Smooth muscle cell of the brain vasculature (primary cell): ENCODE measurements at regions not wholly inside any gene's neighbourhood (a gene's known extent, or its start where the extent isn't known, plus 50 kb on each side); places are given as distances from the start of the nearest gene placed in this dataset.
A peak's percentile ranks its signal among the peaks of the same experiment; 100 is the strongest.
"Not testable (repeated sequence)": the region's sequence is repeated elsewhere in the genome, so short reads cannot be mapped to it uniquely, and the experiment has no call there.

Source experiments
- DNase-seq: peaks from one replicate; pipeline ENCODE4 v3.0.0-alpha.2; 2012; ENCODE audit warnings: low read depth, low spot score

DNA sequence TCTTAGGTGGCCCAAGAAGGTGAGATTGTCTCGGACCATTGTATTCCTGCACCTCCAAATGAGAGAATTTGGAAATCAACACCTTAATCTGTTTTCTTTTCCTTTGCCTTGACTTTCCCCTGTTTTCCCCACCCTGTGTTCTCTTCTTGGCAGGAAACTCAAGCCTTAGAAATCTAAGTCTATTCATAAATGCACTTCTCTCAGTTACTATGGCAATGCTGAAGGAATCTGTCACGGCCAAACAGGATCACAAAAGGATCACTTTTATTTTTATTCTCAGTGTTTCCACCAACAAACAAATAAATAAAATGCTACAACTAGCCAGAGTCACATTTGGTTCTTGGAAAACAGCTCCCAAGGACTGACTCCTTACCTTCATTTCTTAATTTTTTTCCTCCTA lies 270.5 kb downstream of the BCAT1 start:
- DNase-seq = no peak

DNA sequence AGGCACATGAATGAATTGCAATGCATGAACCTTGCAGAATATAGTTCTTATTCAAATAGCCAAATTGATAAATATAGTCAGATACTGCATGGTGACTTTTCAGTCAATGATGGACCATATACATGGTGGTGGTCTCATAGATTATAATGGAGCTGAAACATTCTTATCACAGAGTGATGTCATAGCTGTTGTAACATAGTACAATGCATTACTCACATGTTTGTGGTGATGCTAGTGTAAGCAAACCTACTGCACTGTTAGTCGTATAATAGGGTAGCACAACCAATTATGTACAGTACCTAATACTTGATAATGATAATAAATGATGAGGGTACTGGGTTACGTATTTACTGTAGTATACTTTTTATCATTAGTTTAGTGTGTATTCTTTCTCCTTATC lies 280.3 kb downstream of the BCAT1 start:
- DNase-seq = no peak

DNA sequence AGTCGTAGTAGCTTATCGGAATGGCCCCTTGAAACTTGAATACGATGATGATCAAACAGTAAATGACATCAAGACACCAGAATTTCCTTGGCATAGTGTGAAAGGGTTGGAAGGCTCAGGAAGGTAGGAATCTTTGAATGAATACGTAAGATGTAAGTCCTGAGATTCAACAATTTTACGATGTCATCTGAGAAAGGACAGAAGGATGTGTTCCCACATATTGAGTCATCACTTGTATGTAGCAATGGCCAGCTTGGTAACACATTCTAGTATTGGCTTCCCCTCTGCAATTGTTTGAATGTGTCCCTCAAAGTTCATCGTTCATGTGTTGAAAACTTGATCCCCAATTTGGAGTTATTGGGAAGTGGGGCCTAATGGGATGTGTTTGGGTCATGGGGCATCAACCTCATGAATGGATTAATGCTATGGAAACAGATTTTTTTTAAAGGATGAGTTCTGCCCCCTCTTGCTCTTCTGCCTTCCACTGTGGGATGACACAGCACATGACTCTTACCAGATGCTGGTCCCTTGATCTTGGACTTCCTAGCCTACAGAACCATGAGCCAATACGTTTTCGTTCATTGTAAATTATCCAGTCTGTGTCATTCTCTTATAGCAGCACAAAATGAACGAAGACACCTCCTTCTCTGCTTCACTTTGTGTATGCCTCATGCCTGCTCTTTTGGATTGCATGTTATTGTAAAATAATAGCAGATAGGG lies 284.6 kb downstream of the BCAT1 start:
- DNase-seq = no peak

DNA sequence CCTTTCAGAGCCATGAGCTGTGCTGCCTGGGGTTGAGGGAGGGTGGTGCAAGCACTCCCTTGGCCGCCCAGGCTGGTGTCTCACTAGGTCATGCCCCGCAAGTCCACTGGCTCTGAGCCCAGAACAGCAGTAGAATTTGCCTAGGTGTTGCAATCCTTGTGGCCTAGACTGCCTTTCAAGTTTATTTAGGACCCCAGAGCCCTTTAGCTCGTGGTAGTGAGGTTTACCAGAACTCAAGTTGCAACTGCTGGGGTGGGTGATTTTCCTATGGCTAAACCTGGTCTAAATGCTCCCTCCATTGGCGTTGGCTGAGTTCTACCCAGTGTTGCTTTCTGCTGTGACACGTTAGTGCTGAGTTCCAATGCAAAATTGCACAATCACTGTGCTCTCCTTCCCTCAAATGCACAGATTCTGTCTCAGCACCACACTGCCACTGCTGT lies 287.2 kb downstream of the BCAT1 start:
- peak; percentile 9 for DNase-seq

DNA sequence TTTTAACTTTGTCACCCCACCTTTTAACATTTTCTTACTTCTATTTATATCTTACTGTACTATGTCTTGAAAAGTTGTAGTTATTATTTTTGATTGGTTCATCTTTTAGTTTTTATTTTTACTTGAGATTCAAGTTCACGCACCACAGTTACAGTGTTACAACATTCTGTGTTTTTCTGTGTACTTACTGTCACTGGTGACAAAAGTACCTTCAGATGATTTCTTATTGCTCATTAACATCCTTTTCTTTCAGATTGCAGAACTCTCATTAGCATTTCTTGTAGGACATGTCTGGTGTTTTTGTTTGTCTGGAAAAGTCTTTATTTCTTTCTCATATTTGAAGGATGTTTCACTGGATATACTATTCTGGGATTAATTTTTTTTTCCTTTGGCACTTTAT lies 289.9 kb downstream of the BCAT1 start:
- DNase-seq = no peak

DNA sequence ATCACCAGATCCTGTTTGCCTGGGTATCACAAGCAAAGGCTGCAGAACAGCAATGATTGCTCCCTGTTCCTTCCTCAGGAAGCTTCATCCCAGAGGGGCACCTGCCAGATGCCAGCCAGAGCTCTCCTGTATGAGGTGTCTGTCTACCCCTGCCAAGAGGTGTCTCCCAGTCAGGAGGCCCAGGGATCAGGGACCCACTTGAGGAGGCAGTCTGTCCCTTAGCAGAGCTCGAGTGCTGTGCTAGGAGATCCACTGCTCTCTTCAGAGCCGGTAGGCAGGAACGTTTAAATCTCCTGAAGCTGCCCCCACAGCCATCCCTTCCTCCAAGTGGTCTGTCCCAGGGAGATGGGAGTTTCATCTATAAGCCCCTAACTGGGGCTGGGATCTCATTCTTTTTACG lies 294.6 kb downstream of the BCAT1 start:
- not testable (repeated sequence) for DNase-seq

DNA sequence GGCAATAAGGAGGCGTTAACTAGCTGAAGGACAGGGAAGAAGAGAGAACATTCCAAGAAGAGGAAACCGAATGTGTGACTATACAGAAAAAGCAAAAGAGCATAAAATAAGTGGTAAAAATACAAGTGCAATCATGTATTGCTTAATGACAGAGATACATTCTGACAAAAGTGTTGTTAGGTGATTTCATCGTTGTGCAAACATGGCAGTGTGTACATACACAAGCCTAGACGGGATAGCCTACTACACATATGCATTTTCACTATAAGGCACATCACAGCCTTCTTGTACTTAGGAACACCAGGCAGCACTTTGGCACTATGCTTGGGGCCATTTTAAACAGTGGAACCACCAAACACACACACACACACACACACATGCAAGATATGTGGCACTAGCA lies 299.3 kb downstream of the BCAT1 start:
- no peak for DNase-seq

DNA sequence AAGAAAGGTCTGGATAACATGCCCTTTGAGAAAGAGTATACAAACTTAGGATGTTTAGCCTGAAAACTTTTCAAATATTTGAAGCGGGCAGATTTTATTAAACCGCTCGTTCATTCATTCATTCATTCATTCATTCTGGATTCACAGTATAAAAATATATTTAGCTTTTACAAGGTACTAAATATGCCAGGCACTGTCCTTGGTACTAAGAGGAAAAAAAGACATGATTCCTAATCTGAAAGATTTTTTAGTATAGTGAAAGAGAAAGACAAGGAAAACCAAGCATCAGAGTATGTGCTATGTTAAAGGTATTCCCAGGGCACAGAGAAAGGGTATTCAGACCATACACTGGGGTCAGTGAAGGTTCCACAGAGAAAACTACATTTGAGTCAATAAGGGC lies 299.7 kb downstream of the BCAT1 start:
- no peak for DNase-seq

DNA sequence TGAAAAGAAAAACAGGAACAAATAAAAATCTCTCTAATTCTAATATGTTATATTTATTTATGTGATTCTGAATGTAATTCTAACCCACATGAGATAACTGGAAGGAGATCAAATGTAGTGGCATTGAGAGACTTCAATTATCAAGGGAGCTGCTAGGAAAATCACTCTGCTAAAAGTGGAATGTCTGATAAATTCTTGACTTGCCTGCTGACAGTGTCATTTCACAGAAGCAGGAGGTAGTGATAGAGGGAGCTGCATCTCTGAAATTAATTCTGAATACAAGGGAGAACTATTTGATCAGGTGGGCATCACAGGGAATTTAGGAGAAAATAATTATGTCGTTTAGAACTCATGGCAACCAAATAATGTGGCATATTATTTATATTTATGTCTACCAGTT lies 303.6 kb downstream of the BCAT1 start:
- DNase-seq = no peak

DNA sequence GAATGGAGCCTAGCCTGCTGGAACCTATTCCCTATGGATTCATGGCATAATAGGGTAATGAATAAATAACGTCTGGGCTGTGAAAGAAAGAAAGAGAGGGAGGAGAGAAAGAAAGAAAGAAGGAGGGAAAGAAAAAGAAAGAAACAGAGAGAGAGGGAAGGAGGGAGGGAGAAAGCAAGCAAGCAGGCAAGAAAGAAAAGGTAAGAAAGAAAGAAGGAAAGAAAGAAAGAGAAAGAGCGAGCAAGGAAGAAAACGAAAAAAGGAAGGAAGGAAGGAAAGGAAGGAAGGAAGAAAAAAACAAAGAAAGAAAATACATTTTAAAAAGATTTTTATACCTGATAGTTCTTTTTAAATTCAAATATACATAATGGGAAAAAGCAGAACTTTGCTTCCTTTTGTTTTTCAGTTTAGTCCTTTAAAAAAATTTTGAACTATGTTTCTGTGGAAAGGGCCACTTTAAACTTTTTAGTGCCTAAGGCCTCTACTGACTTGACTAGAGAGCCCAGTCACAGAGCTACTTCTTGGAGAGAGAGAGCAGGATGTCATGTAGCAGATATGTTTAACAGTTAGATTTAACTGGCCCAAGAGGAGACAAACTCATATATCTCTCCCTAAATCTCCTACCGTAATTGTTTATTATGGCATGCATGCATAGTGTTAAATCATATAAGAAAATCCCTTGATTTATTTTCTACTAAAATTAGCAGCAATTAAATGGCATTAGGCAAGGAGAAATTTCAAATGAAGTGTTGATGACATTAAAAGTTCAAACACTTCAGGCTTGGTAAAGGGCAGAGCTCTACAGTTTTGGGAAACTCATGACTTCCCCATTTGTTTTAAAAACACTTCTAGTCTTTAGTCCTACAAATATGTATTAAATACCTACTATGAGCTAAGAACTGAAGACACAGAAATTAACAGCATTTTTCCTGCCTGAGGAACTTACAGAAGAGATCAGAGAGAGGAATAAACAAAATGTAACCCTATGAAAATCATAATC lies 305.5 kb downstream of the BCAT1 start:
- DNase-seq = no peak

DNA sequence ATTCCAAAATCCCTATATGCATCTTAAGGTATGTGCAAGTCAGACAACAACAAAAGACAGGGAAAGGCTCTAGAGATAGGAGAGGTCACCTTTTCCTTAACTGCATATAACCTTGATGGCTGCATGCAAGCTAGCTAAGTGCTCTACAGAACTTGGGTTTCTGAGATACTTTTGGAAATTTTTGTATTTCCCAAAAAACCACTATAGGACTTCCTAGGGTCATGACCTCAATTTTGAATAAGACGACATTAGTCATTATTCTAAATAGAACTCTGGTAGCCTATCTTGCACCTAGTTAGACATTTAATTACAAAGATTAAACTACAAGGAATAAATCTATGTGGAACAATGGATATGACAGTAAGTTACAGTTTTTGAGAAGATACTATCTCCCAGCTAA lies 309.3 kb downstream of the BCAT1 start:
- DNase-seq = no peak

DNA sequence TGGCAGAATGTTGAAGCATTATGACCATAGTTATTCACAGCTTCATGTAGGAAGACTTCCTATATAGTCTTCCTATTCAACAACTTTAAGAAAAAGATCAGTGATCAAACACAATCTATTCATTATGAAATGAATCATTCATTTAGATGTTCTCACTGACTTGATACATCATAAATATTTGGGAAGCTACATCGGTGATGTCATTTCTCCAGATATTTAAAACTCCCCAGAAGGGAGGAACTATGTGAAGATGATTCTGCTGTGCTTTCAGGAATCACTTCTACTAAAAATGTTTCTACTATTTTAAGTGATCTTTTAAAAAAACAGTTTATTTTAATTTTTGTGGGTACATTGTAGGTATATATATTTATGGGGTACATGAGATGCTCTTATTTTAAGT lies 316.4 kb downstream of the BCAT1 start:
- DNase-seq = no peak

DNA sequence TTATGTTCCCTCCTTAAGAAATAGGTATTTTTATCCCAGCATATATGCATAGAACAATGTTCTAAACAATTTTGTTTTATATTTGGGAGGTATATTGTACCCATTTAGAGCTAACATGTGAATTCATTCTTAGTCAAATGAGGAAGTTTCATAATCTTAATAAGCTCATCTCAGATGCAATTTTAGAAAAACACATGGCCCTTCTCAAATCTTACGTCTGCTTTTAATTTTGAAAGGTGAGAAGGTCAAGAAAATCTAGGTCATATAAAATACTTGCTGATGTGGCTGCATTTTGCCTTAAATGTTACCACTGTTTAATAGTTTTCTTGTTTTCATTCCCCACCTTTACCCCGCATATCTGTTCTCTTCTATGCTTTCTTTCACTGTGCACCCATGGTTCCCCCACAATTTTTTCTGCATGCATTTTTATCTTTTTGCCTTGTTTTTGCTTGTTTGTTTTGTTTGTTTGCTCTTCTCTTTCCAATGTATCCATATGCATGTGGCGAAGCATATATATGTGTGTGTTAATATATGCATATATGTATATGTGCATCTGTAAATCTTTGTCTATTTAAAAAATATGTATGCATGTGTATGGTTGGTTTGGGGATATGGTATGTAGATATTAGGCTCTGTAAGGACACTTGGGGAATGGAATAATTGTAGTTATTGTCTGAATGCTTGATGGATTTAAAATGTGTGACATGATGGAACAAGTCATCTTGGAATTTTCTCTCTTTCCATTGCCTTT lies 317.1 kb downstream of the BCAT1 start:
- DNase-seq = no peak

DNA sequence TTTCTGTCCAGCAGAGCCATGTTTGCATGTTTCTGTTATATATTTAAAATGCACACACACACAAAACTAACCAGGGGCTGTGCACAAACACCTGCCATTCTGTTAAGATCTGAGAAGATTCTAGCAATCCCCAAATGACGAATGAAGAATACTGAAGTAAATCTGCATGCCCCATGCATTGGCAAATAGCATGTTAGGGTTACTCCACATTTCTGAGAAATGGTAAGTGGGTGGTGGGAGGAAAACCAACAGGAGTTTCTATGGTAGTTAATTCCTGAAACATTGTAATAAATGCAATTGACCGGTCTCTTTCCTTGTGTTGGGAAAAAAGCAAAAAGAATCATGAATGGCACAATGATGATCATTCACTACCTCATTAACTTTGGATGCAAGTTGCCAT lies 318.0 kb downstream of the BCAT1 start:
- DNase-seq = no peak

DNA sequence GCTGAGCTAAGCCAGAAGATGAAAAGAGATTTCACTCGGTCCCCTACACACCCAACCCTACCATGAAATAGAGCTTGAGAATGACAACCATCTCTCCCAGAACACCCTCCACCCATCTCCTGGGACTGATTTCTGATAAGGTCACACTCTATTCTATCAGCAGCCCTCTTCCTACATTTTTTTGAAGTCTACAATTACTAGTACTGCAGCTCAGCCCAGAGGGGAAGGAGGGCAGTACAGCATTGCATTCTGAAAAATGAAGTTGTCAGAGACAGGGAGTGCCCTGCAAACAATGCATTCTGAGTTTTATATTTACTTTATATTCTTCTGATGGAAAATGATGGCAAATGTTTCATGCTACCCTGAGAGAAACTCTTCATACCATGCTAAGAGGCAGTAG lies 318.5 kb downstream of the BCAT1 start:
- DNase-seq = no peak

DNA sequence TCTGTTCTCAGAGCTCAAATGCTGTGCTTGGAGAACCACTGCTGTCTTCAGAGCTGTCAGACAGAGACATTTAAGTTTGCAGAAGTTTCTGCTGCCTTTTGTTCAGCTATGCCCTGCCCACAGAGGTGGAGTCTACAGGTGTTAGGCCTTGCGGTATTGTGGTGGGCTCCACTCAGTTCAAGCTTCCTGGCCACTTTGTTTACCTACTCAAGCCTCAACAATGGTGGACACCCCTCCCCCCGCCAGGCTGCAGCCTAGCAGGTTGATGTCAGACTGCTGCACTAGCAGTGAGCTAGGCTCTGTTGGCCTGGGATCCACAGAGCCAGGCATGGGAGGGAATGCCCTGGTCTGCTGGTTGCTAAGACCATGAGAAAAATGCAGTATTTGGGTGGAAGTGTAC lies 323.8 kb downstream of the BCAT1 start:
- no peak for DNase-seq

DNA sequence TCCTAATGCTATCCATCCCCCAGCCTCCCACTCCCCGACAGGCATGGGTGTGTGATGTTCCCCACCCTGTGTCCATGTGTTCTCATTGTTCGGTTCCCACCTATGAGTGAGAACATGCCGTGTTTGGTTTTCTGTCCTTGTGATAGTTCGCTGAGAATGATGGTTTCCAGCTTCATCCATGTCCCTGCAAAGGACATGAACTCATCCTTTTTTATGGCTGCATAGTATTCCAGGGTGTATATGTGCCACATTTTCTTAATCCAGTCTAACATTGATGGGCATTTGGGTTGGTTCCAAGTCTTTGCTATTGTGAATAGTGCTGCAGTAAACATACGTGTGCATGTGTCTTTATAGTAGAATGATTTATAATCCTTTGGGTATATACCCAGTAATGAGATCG lies 328.9 kb downstream of the BCAT1 start:
- DNase-seq = not testable (repeated sequence)

DNA sequence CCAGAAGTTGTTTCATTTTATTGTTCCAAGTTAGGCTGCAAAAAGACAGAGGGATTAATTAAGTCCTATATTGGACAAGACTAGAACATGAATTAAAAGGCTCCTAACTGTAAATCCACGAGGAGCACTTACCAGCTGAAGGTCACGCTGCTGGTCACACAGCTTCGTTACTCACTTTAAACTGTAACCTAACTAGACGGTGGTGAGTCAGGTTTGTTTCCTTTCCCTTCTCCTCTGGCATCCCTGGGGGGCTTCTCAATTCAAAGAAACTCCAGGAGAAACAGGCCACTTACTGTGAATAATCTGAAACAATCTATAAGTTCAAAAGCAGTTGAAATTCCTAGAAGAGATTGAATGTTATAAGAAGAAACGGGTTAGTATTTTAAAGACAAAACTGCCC lies 331.4 kb downstream of the BCAT1 start:
- peak; percentile 68 for DNase-seq

DNA sequence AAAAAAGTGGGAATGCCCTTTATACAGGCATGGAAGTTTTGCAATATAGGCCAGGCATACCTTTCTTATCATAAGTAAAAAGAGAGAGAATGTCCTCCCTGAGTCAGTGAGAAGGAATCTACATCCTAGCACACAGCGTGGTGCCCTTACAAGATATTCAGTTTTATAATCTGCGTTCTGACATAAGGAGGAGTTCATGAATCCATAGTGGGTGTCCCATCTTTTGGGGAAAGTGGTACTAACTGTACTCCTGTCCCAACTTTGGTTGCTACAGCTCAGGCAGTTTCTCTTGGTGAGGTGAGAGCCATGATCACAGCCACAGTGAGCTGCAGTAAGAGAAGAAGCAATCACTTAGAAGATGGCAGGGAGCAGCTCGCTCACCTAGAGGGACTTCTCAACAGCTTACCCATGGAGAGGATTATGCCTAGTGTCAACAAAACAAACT lies 332.9 kb downstream of the BCAT1 start:
- no peak for DNase-seq

DNA sequence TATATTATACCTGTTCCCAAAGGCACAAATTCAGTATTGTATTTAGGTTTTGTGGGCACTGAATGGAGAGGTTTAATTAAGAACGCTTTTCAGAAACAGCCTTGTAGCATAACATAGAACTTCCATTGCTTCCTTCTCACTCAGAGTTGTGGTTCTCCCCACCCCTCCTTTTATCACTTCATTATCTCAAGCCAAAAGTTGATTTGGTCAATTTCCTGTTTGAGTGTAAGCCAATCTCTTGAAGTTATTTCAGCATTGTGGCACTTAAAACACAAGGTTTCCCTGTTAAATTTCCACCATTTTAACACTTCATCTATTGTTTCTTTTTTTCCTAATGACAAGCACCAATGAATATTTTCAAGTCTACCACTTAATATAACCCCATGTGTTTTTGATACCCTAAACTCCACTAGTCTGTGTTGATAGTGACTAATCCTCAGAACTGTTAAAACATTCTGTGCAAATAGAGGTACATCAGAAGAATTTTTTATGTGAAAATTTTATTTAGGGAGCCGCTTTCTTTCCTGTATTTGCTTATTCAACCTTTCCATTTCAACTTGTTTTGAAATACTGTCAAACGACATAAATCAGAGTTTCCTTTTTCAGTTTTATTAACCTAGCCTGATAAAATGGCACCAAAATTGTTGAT lies 340.1 kb downstream of the BCAT1 start:
- DNase-seq = no peak

DNA sequence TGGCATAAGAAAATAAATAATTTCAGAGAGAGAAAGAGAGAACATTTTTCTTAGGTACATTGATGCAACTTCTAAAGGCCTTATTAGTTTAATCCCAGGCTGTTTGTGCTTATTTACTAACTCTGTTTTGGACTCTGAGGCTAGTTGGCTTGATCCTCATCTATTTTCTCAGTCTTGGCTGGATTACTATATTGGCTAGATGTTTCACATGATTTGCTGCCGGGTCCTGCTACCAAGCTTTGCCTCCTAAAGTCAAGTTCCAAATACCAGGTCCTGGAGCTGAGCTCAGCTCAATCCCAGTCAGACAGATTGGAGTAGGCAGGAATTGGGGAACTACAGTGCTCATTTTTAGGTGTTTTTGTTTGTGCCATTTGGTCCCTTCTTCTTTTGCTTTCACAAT lies 340.8 kb downstream of the BCAT1 start:
- DNase-seq = no peak

DNA sequence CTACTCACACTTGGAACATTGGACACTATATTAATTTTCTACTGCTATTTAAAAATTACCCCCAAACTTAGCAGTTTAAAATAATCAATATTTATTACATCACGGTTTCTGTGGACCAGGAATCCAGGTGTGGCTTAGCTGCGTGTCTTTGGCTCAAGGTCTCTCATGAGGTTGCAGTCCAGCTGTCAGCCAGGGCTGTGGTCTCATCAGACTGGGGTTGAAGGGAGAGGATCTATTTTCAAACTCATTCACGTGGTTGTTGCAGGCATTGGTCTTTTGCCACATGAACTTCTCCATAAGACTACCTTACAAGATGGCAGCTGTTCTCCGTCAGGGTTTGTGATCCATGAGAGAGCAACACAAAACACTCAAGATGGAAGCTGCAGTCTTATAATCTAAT lies 343.0 kb downstream of the BCAT1 start:
- DNase-seq = no peak
